ENCODE measurements at regions not wholly inside any gene's neighbourhood (a gene's known extent, or its start where the extent isn't known, plus 50 kb on each side); places are given as distances from the start of the nearest gene placed in this dataset.

GRCh38 chr3:170701696-170702678 is 116.1 kb upstream of the SLC7A14 start:
- Histone ChIP-seq H3K36me3 (replicated peaks in 1 of 2; ENCODE audit: control insufficient read depth in 1 of 2, insufficient read depth in 2 of 2, low read length in 2 of 2) (no peaks in the 10 kb centered on the region), H3K27me3 (ENCODE audit: control insufficient read depth in 2 of 2, insufficient read depth in 2 of 2, low read length in 2 of 2) (no peaks in the 10 kb centered on the region), H3K9ac (ENCODE audit: insufficient read depth, low read length, poor library complexity, severe bottlenecking) (no peak overlapping the region), H3K79me2 (ENCODE audit: insufficient read depth, low read length) (no peaks in the 10 kb centered on the region), H4K20me1 (ENCODE audit: insufficient read depth, low read length) (no peaks in the 10 kb centered on the region), H3K4me3 (replicated peaks in 1 of 3; ENCODE audit: low read depth in 2 of 3, low read length in 3 of 3) (no peak overlapping the region), H3K27ac (ENCODE audit: low read depth in 1 of 2, low read length in 2 of 2) (no peak overlapping the region), H2AFZ (ENCODE audit: insufficient read depth, low read depth, low read length, poor library complexity, severe bottlenecking) (no peak overlapping the region), H3K9me3 (replicated peaks in 1 of 2; ENCODE audit: control insufficient read depth in 1 of 2, insufficient read depth in 1 of 2, low read length in 2 of 2) (no peaks in the 10 kb centered on the region), H3K4me2 (replicated peaks; ENCODE audit: extremely low read depth, low read length, poor library complexity, severe bottlenecking) (no peak overlapping the region), H3K4me1 (ENCODE audit: control insufficient read depth in 1 of 2, insufficient read depth in 2 of 2, low read length in 2 of 2) (no peaks in the 10 kb centered on the region)
- peaks cover 0 to 3% (median 2%) of the 10 kb centered on the region in 3 donors for H3K27me3 Mint-ChIP-seq (ENCODE audit: low read depth in 3 of 3)
- no peak for TF ChIP-seq CTCF (IDR thresholded peaks at IDR 0.05)
- 67% methylated on average over 1 of the region's 4 CpGs for WGBS (ENCODE audit: insufficient coverage)
- no peak overlapping the region for H3K27ac Mint-ChIP-seq
- no peak overlapping the region for H3K4me3 Mint-ChIP-seq
- peaks cover 0 to 5% (median 0%) of the 10 kb centered on the region in 7 donors for H3K9me3 Mint-ChIP-seq
- no peak for DNase-seq
- no peaks in the 10 kb centered on the region for H3K4me1 Mint-ChIP-seq
- intact Hi-C loops (cut with micrococcal nuclease) = no loop called here
- no peaks in the 10 kb centered on the region for H3K36me3 Mint-ChIP-seq

- Histone ChIP-seq H3K4me3 (replicated peaks in 1 of 3; ENCODE audit: low read depth in 2 of 3, low read length in 3 of 3) (no peak overlapping the region), H4K20me1 (ENCODE audit: insufficient read depth, low read length) (no peaks in the 10 kb centered on the region), H3K27ac (ENCODE audit: low read depth in 1 of 2, low read length in 2 of 2) (no peak overlapping the region), H3K36me3 (replicated peaks in 1 of 2; ENCODE audit: control insufficient read depth in 1 of 2, insufficient read depth in 2 of 2, low read length in 2 of 2) (no peaks in the 10 kb centered on the region), H2AFZ (ENCODE audit: insufficient read depth, low read depth, low read length, poor library complexity, severe bottlenecking) (no peak overlapping the region), H3K79me2 (ENCODE audit: insufficient read depth, low read length) (no peaks in the 10 kb centered on the region), H3K4me1 (ENCODE audit: control insufficient read depth in 1 of 2, insufficient read depth in 2 of 2, low read length in 2 of 2) (no peaks in the 10 kb centered on the region), H3K27me3 (ENCODE audit: control insufficient read depth in 2 of 2, insufficient read depth in 2 of 2, low read length in 2 of 2) (no peaks in the 10 kb centered on the region), H3K9ac (ENCODE audit: insufficient read depth, low read length, poor library complexity, severe bottlenecking) (no peak overlapping the region), H3K9me3 (replicated peaks in 1 of 2; ENCODE audit: control insufficient read depth in 1 of 2, insufficient read depth in 1 of 2, low read length in 2 of 2) (no peaks in the 10 kb centered on the region), H3K4me2 (replicated peaks; ENCODE audit: extremely low read depth, low read length, poor library complexity, severe bottlenecking) (no peak overlapping the region)
- Mint-ChIP-seq H3K4me3 (no peak overlapping the region), H3K9me3 (peaks cover 0 to 3% (median 0%) of the 10 kb centered on the region in 7 donors), H3K27me3 (ENCODE audit: low read depth in 3 of 3) (peaks cover 0 to 2% (median 0%) of the 10 kb centered on the region in 3 donors), H3K27ac (no peak overlapping the region), H3K4me1 (no peaks in the 10 kb centered on the region), H3K36me3 (no peaks in the 10 kb centered on the region)
- no CpG with 5 or more reads among the region's 1 CpG for WGBS (ENCODE audit: insufficient coverage)
- no peak for TF ChIP-seq CTCF (IDR thresholded peaks at IDR 0.05)
- no peak for DNase-seq
- intact Hi-C loops (cut with micrococcal nuclease) = no loop called here
Measured at GRCh38 chr3:170700054-170700404, 114.2 kb upstream of the SLC7A14 start.
